Urinary bladder (tissue), 3 donors: ENCODE measurements at regions not wholly inside any gene's neighbourhood (a gene's known extent, or its start where the extent isn't known, plus 50 kb on each side); places are given as distances from the start of the nearest gene placed in this dataset.
"Not testable (repeated sequence)": the region's sequence is repeated elsewhere in the genome, so short reads cannot be mapped to it uniquely, and the experiment has no call there.

ENCODE experiments used
- DNase-seq: peaks from one replicate; pipeline ENCODE4 v3.0.0-alpha.2; 2015; ENCODE audit errors: extremely low spot score
- H3K27ac ChIP-seq: one replicate; pipeline ENCODE4 v1.5.1; 2013; ENCODE audit warnings: low read depth, mild to moderate bottlenecking, moderate library complexity
- H3K36me3 ChIP-seq: one replicate; pipeline ENCODE4 v1.6.1; 2013; ENCODE audit warnings: mild to moderate bottlenecking, moderate library complexity; ENCODE audit not compliant: insufficient read depth
- H3K4me1 ChIP-seq: one replicate; pipeline ENCODE4 v1.6.1; 2013; ENCODE audit warnings: mild to moderate bottlenecking, moderate library complexity; ENCODE audit not compliant: insufficient read depth
- H3K4me3 ChIP-seq: one replicate; pipeline ENCODE4 v1.5.1; 2013; ENCODE audit warnings: low read depth, low read length
- WGBS: extraction: QIAGEN DNeasy Blood & Tissue Kit; methylation state at CpG from one replicate; pipeline ENCODE4 v1.1.7; 2013; 5-methylcytosine and 5-hydroxymethylcytosine counted together
- donor health status: healthy with polysubstance abuse.
- donor health status: healthy.

- Histone ChIP-seq H3K36me3 (no peaks in the 10 kb centered on the region), H3K27ac (no peak overlapping the region)
Observed at GRCh38 chr5:85951707-85952210, 666.0 kb upstream of the COX7C start.

GRCh38 chr5:85952680-85953079 lies 665.1 kb upstream of the COX7C start:
- H3K4me1 ChIP-seq = no peaks in the 10 kb centered on the region
- no peak overlapping the region for H3K4me3 ChIP-seq
- H3K36me3 ChIP-seq = no peaks in the 10 kb centered on the region
- H3K27ac ChIP-seq = no peak overlapping the region
- 95% methylated on average over 2 of the region's 2 CpGs for WGBS
- no peak for DNase-seq

More at GRCh38 chr5:85951707-85952210, 666.0 kb upstream of the COX7C start:
- DNase-seq = no peak
- Histone ChIP-seq H3K4me1 (no peaks in the 10 kb centered on the region), H3K4me3 (no peak overlapping the region)
- WGBS = 88% methylated on average over 3 of the region's 3 CpGs

- Histone ChIP-seq H3K36me3 (no peaks in the 10 kb centered on the region), H3K27ac (no peak overlapping the region), H3K4me1 (no peaks in the 10 kb centered on the region), H3K4me3 (no peak overlapping the region)
- WGBS = 87% methylated on average over 4 of the region's 4 CpGs
- no peak for DNase-seq
Observed at GRCh38 chr5:85967681-85968080, 650.1 kb upstream of the COX7C start.

- Histone ChIP-seq H3K27ac (no peak overlapping the region), H3K36me3 (no peaks in the 10 kb centered on the region), H3K4me3 (no peak overlapping the region), H3K4me1 (no peaks in the 10 kb centered on the region)
- DNase-seq = no peak
- 80% methylated on average over 4 of the region's 4 CpGs for WGBS
Observed at GRCh38 chr5:85972539-85972938, 645.2 kb upstream of the COX7C start.

GRCh38 chr5:85985167-85985566 lies 632.6 kb upstream of the COX7C start:
- no peak overlapping the region for H3K4me3 ChIP-seq
- 80% methylated on average over 1 of the region's 1 CpG for WGBS
- H3K36me3 ChIP-seq = no peaks in the 10 kb centered on the region
- DNase-seq = no peak
- H3K27ac ChIP-seq = no peak overlapping the region
- no peaks in the 10 kb centered on the region for H3K4me1 ChIP-seq

- Histone ChIP-seq H3K27ac (no peak overlapping the region), H3K4me3 (no peak overlapping the region), H3K4me1 (no peaks in the 10 kb centered on the region), H3K36me3 (no peaks in the 10 kb centered on the region)
- 91% methylated on average over 2 of the region's 2 CpGs for WGBS
- no peak for DNase-seq
Observed at GRCh38 chr5:85990998-85991397, 626.7 kb upstream of the COX7C start.

GRCh38 chr5:85994653-85995052 lies 623.1 kb upstream of the COX7C start:
- H3K4me1 ChIP-seq, H3K27ac ChIP-seq, H3K36me3 ChIP-seq, H3K4me3 ChIP-seq, DNase-seq: not testable (repeated sequence)
- 87% methylated on average over 3 of the region's 3 CpGs for WGBS

GRCh38 chr5:85998656-85999055 lies 619.1 kb upstream of the COX7C start:
- H3K4me1 ChIP-seq = no peaks in the 10 kb centered on the region
- H3K4me3 ChIP-seq = no peak overlapping the region
- no peaks in the 10 kb centered on the region for H3K36me3 ChIP-seq
- DNase-seq = no peak
- WGBS = 18% methylated on average over 2 of the region's 2 CpGs
- no peak overlapping the region for H3K27ac ChIP-seq

GRCh38 chr5:86008293-86008692 lies 609.4 kb upstream of the COX7C start:
- Histone ChIP-seq H3K4me1 (no peaks in the 10 kb centered on the region), H3K27ac (no peak overlapping the region), H3K4me3 (no peak overlapping the region), H3K36me3 (no peaks in the 10 kb centered on the region)
- no peak for DNase-seq
- WGBS = 56% methylated on average over 2 of the region's 2 CpGs

- no peak for DNase-seq
- WGBS = 92% methylated on average over 3 of the region's 3 CpGs
- no peak overlapping the region for H3K4me3 ChIP-seq
- no peaks in the 10 kb centered on the region for H3K36me3 ChIP-seq
- H3K4me1 ChIP-seq = no peaks in the 10 kb centered on the region
- no peak overlapping the region for H3K27ac ChIP-seq
Observed at GRCh38 chr5:86008704-86009103, 609.0 kb upstream of the COX7C start.

- no peaks in the 10 kb centered on the region for H3K4me1 ChIP-seq
- WGBS = 95% methylated on average over 1 of the region's 1 CpG
- H3K36me3 ChIP-seq = no peaks in the 10 kb centered on the region
- no peak overlapping the region for H3K4me3 ChIP-seq
- H3K27ac ChIP-seq = no peak overlapping the region
- no peak for DNase-seq
Observed at GRCh38 chr5:86011937-86012336, 605.8 kb upstream of the COX7C start.

GRCh38 chr5:86029308-86029707 lies 588.4 kb upstream of the COX7C start:
- H3K4me1 ChIP-seq = no peaks in the 10 kb centered on the region
- 97% methylated on average over 1 of the region's 1 CpG for WGBS

GRCh38 chr5:86030753-86031152 lies 587.0 kb upstream of the COX7C start:
- 45% methylated on average over 4 of the region's 4 CpGs for WGBS
- Histone ChIP-seq H3K27ac (no peak overlapping the region), H3K36me3 (no peaks in the 10 kb centered on the region), H3K4me3 (no peak overlapping the region), H3K4me1 (no peaks in the 10 kb centered on the region)
- DNase-seq = no peak

More at GRCh38 chr5:86029308-86029707, 588.4 kb upstream of the COX7C start:
- no peak for DNase-seq
- Histone ChIP-seq H3K4me3 (no peak overlapping the region), H3K27ac (no peak overlapping the region), H3K36me3 (no peaks in the 10 kb centered on the region)

GRCh38 chr5:86038566-86038965 lies 579.2 kb upstream of the COX7C start:
- WGBS = 69% methylated on average over 3 of the region's 3 CpGs
- Histone ChIP-seq H3K36me3 (no peaks in the 10 kb centered on the region), H3K4me1 (no peaks in the 10 kb centered on the region), H3K4me3 (no peak overlapping the region), H3K27ac (no peak overlapping the region)
- DNase-seq = no peak

GRCh38 chr5:86039351-86039750 lies 578.4 kb upstream of the COX7C start:
- Histone ChIP-seq H3K4me3 (no peak overlapping the region), H3K36me3 (no peaks in the 10 kb centered on the region), H3K27ac (no peak overlapping the region), H3K4me1 (no peaks in the 10 kb centered on the region)
- DNase-seq = no peak
- 84% methylated on average over 7 of the region's 7 CpGs for WGBS
